Transverse colon (tissue), 4 donors: ENCODE measurements at regions not wholly inside any gene's neighbourhood (a gene's known extent, or its start where the extent isn't known, plus 50 kb on each side); places are given as distances from the start of the nearest gene placed in this dataset.

Experiments used
- POLR2A ChIP-seq: fragments of 450-650 bp; IDR thresholded peaks from one replicate; pipeline ENCODE4 v1.6.1; 2016; ENCODE audit warnings: antibody characterized with exemption, mild to moderate bottlenecking, moderate library complexity
- POLR2AphosphoS5 ChIP-seq, 3 donors: sonication (generic); formaldehyde crosslinking; IDR thresholded peaks; one replicate each; pipeline ENCODE4 v1.6.1; 2016; ENCODE audit warnings: antibody characterized with exemption in 3 of 3
- TF ChIP-seq, protein P1 (sequence below), 5 experiments: fragments of 200-600 bp in 3 of 5; fragments of 450-650 bp in 2 of 5; sonication (generic) in 3 of 5; IDR thresholded peaks; 1 replicate in 2 of 5; 2 replicates in 3 of 5; pipeline ENCODE4 v1.5.1; 2016 to 2017; ENCODE audit warnings: antibody characterized with exemption in 5 of 5, inconsistent platforms in 3 of 5, mild to moderate bottlenecking in 2 of 5, moderate library complexity in 1 of 5

GRCh38 chr13:55245005-55245644 is 1895.6 kb upstream of the PRR20A start:
- TF ChIP-seq, protein P1, sequence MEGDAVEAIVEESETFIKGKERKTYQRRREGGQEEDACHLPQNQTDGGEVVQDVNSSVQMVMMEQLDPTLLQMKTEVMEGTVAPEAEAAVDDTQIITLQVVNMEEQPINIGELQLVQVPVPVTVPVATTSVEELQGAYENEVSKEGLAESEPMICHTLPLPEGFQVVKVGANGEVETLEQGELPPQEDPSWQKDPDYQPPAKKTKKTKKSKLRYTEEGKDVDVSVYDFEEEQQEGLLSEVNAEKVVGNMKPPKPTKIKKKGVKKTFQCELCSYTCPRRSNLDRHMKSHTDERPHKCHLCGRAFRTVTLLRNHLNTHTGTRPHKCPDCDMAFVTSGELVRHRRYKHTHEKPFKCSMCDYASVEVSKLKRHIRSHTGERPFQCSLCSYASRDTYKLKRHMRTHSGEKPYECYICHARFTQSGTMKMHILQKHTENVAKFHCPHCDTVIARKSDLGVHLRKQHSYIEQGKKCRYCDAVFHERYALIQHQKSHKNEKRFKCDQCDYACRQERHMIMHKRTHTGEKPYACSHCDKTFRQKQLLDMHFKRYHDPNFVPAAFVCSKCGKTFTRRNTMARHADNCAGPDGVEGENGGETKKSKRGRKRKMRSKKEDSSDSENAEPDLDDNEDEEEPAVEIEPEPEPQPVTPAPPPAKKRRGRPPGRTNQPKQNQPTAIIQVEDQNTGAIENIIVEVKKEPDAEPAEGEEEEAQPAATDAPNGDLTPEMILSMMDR (IDR thresholded peaks at IDR 0.05) = peak in 1 of 5 experiments; percentile 10
- TF ChIP-seq POLR2AphosphoS5 (IDR thresholded peaks at IDR 0.05) = no peak
- TF ChIP-seq POLR2A = no peak
